OCI-M2 (cell line): ENCODE measurements at regions not wholly inside any gene's neighbourhood (a gene's known extent, or its start where the extent isn't known, plus 50 kb on each side); places are given as distances from the start of the nearest gene placed in this dataset.

Source experiments
- DNase-seq: peaks from one replicate; lab custom pipeline; 2025; ENCODE audit not compliant: unreplicated experiment; lab: John Stamatoyannopoulos, UW

DNA sequence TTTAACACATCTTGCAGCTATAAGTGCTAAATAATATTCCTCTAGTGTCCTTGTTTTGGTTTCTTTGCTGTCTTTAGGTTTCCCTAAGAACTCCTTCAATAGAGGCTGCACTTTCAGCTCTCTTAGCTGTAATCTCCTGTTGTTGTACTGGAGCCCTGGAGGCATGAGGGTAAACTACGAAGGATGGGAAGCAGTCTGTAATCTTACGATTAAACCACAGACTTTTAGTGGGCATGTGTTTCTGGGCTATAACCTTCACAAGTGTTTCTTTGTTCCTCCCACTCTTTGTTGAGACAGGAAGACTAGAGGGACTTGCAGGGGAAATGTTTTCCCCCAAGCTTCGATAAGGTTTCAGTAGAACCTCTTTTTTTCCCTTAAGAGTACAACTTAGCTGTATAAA lies 1058.1 kb downstream of the NSUN3 start:
- DNase-seq = peak; percentile 31

DNA sequence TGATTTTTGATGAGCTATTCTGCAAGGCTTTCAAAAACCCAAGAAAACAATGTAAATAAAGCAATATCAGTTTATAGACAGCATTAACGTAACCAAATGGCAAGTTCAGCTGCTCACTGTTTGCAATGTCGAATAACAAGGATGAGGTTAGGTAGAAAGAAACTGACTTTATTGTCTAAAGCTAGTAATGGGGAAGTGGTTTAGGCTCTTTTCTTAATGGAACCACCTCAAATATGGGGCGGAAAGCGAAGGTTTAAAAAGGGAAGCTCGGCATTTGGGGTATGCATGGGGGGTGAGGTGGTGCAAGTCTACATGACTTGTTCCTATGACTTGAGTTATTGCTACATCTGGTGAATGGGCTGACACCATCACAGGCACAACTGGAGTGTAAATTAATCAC lies 1060.2 kb downstream of the NSUN3 start:
- DNase-seq = no peak

DNA sequence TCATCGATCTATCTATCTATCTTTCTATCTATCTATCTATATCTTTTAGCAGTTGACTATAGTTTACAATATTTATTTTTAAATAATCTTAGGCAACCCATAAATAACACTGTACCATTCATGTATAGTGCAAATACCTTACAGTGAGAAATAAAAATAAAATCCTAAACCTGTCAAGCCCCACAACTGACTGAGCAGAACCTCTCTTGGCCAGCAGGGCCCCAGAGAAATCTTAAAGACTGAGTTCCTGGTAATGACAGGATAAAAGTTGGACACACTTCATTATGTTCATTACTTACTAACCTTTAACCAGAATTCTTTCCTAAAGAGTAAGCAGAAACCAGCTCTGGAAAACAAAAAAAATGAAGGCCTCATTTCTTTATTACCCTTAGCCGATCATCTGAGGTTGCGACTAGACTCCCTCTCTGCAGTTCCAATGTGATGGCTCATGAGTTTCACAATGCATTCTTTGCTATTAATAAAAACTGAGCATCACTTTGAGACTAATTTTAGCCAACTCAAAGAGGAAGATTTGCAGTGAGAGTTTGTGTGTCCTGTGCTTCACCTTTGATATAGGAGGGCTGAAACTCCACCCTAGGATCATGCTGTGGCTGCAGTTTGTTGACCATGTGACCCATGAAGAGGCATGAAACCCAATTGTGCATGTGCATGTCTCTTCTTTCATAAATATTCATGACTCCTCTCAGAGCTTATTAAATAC lies 1072.0 kb downstream of the NSUN3 start:
- DNase-seq = no peak

DNA sequence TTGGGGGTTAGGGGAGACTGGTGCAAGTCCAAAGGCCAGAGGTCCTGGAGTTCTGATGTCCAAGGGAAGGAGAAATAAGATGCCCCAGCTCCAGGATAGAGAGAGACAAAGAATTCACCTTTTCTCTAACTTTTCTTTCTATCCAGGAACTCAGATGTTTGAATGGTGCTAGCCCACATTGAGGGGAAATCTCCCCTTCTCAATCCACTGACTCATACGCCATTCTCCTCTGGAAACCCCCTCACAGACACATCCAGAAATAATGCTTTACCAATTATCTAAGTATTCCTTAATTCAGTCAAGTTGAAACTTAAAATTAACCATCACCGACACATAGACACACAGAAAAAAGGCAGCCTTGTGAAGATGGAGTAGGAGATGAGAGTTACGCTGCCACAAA lies 1085.2 kb downstream of the NSUN3 start:
- DNase-seq = no peak

- DNase-seq = no peak
Measured at GRCh38 chr3:95151590-95151989, 1088.7 kb downstream of the NSUN3 start.

GRCh38 chr3:95154766-95155165 lies 1091.9 kb downstream of the NSUN3 start:
- no peak for DNase-seq

DNA sequence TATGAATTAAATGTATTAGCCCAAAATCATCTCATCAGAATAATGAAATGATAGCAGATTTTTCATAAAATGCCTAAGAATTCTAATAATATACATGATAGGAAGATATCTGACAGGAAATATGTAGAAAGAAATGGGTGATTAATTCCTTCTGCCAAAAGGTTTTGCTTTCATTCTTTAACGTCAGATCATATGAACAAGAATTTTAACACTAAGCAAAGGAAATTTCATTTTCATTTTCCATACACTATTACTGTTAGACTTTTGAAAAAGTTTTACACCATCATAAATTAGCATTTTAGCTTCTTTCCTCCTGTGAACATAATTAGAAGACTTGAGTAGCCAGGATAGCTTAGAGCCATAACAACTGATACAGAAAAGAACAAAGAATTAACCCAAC lies 1099.9 kb downstream of the NSUN3 start:
- DNase-seq = no peak

DNA sequence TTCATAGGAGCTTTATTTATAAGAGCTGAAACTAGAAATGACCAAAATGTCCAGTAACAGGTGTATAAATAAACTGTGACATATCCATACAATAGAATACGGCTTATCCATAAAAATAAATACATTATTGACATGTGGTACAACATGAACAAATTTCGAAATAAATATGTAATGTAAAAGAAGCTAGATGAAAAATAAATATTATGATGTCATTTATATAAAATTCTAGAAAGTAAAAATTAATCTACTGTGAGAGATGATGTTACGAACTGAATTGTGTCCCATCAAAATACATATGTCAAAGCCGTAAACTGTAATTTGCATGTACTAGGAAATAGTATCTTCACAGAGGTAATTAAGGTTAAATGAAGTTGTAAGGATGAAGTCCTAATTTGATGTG lies 1104.9 kb downstream of the NSUN3 start:
- DNase-seq = no peak

- DNase-seq = no peak
Measured at GRCh38 chr3:95168526-95168925, 1105.7 kb downstream of the NSUN3 start.

GRCh38 chr3:95172164-95172943 lies 1109.5 kb downstream of the NSUN3 start:
- no peak for DNase-seq

- DNase-seq = no peak
Measured at GRCh38 chr3:95177096-95177495, 1114.2 kb downstream of the NSUN3 start.

DNA sequence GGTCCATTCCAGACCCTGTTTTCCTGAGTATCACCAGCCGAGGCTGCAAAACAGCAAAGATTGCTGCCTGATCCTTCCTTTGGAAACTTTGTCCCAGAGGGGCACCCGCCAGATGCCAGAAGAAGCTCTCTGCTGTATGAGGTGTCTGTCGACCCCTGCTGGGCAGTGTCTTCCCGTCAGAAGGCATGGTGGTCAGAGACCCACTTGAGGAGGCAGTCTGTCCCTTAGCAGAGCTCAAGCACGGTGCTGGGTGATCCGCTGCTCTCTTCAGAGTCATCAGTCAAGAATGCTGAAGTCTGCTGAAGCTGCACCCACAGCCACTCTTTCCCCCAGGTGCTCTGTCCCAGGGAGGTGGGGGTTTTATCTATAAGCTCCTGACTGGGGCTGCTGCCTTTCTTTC lies 1121.2 kb downstream of the NSUN3 start:
- DNase-seq = no peak

DNA sequence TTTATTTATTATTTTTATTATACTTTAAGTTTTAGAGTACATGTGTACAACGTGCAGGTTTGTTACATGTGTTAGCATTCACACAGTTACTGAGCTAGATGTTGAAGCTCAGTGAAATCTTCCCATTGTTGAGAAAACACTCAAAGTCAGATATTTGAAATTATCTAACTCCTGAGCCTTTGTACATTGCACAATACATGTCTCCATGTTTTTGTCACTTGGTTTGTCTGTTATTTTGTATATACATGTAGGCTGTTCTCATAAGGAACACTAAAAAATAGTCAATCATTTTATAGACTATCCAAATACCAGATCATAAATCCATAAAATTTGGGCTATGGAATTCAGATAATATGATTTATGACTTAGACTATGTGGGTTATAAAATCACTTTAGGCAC lies 1126.5 kb downstream of the NSUN3 start:
- DNase-seq = no peak

DNA sequence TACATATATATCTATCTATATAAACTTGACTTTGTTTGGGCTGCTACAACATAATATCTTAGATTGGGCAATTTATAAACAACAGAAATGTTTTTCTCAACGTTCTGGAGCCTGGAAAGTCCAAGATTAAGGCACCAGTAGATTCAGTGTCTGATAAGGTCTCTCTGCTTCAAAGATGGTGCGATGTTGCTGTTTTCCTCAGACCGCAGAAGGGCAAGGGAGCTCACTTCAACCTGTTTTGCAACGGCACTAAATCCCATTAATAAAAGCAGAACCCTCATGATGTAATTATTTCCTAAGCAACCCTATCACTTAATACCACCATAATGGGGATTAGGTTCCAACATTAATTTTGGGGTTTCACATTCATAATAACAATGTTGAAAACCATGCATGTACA lies 1134.8 kb downstream of the NSUN3 start:
- DNase-seq = no peak

- no peak for DNase-seq
Measured at GRCh38 chr3:95200384-95200783, 1137.5 kb downstream of the NSUN3 start.

GRCh38 chr3:95210878-95211277 lies 1148.0 kb downstream of the NSUN3 start:
- DNase-seq = no peak

- DNase-seq = no peak
Measured at GRCh38 chr3:95212117-95212516, 1149.3 kb downstream of the NSUN3 start.

- no peak for DNase-seq
Measured at GRCh38 chr3:95215437-95215957, 1152.6 kb downstream of the NSUN3 start.

DNA sequence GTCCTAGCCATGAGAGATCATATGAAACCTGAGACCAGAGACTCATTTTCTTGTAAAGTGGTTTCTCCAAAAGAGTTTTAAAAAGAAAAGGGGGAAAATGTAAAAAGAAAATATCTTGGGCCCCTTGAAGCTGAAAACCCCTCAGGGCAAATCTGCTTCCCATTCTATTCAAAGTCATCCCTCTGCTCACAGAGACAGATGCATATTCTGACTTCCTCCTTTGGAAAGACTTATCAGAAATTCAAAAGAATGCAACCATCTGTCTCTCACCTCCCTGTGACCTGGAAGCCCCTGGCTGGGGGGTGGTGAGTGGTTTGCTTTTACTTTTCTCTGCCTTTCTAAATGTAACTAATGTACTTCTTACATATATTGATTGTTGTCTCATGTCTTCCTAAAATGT lies 1154.8 kb downstream of the NSUN3 start:
- no peak for DNase-seq

DNA sequence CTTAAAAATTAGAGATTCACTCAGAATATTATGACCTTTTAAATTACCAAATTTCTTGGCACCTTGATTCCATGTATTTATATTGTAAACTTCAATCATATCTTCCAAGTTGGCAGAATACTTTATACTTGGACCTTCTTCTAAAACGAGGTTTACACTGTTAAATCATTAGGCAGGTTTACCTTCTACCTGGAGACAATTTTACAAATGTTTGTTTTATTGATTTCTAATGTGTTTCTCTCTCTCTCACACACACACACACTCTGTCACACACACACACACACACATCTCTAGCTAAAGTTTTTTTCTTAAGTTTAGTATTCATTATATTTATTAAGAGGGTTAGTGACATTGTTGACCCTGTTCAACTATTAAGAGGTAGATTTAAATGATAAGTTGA lies 1155.6 kb downstream of the NSUN3 start:
- DNase-seq = no peak

- no peak for DNase-seq
Measured at GRCh38 chr3:95226437-95226836, 1163.6 kb downstream of the NSUN3 start.

DNA sequence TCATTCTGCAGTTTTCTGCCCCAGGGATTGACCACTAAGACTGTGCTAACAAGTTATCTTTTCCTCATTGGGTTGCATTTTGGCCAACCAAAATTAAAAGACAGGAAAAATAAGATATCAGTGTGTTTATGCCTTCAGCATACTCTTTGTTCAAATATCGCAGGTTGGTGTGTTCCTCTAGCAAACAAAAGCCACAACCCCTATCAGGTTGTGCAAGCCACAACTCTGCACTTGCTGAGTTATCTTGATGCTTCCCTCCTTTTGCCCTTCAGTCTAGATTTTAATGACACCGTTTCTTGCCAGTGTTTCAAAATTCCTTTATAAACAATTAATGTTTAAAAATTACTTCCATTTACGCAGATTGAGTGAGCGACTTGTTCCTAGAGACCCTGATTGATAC lies 1164.2 kb downstream of the NSUN3 start:
- DNase-seq = no peak
